Neural cell (in vitro differentiated cells): ENCODE measurements at regions not wholly inside any gene's neighbourhood (a gene's known extent, or its start where the extent isn't known, plus 50 kb on each side); places are given as distances from the start of the nearest gene placed in this dataset.

ENCODE experiments used
- H2AFZ ChIP-seq: fragments of 200-600, 300-800 bp; sonication (generic), shearing (Covaris generic); 2 replicates; pipeline ENCODE4 v1.6.0; 2014; ENCODE audit warnings: low read depth, mild to moderate bottlenecking, antibody characterized with exemption, low read length, moderate library complexity
- H3F3A ChIP-seq: fragments of 200-600 bp; shearing (Covaris generic); 2 replicates; pipeline ENCODE4 v1.6.1; 2016; ENCODE audit warnings: mild to moderate bottlenecking, moderate library complexity, mixed read lengths, antibody characterized with exemption, low read length; ENCODE audit not compliant: insufficient read depth, poor library complexity, severe bottlenecking
- H3K27ac ChIP-seq: fragments of 200-600, 300-800 bp; sonication (generic), shearing (Covaris generic); 2 replicates; pipeline ENCODE4 v1.5.1; 2014; ENCODE audit warnings: mild to moderate bottlenecking, low read length, moderate library complexity
- H3K27me3 ChIP-seq: fragments of 300-800, 200-600 bp; sonication (generic), shearing (Covaris generic); 2 replicates; pipeline ENCODE4 v1.6.0; 2014; ENCODE audit warnings: mild to moderate bottlenecking, low read depth, low read length, moderate library complexity; ENCODE audit not compliant: insufficient read depth
- H3K36me3 ChIP-seq: fragments of 300-800, 200-600 bp; sonication (generic), shearing (Covaris generic); 2 replicates; pipeline ENCODE4 v1.5.1; 2014; ENCODE audit warnings: mild to moderate bottlenecking, antibody characterized with exemption, low read length, moderate library complexity; ENCODE audit not compliant: insufficient read depth
- H3K4me2 ChIP-seq: fragments of 300-800, 200-600 bp; sonication (generic), shearing (Covaris generic); 2 replicates; pipeline ENCODE4 v1.6.0; 2014; ENCODE audit warnings: mild to moderate bottlenecking, low read length
- H3K4me3 ChIP-seq: fragments of 300-800, 200-600 bp; sonication (generic), shearing (Covaris generic); 2 replicates; pipeline ENCODE4 v1.5.1; 2014; ENCODE audit warnings: mild to moderate bottlenecking, low read length, moderate library complexity
- H3K79me2 ChIP-seq: fragments of 200-600 bp; shearing (Covaris generic); replicated peaks from 2 replicates; pipeline ENCODE4 v1.6.0; 2014; ENCODE audit warnings: mild to moderate bottlenecking, low read length, moderate library complexity; ENCODE audit not compliant: insufficient read depth
- H3K9ac ChIP-seq: fragments of 300-800, 200-600 bp; sonication (generic), shearing (Covaris generic); 2 replicates; pipeline ENCODE4 v1.6.1; 2016; ENCODE audit warnings: mild to moderate bottlenecking, low read length, mixed read lengths
- H3K9me2 ChIP-seq: fragments of 200-600 bp; shearing (Covaris generic); 2 replicates; pipeline ENCODE4 v1.6.1; 2016; ENCODE audit warnings: mild to moderate bottlenecking, low read length, mixed read lengths; ENCODE audit not compliant: insufficient read depth
- H3K9me3 ChIP-seq: fragments of 200-600, 300-800 bp; sonication (generic), shearing (Covaris generic); 2 replicates; pipeline ENCODE4 v1.6.1; 2016; ENCODE audit warnings: mild to moderate bottlenecking, mixed run types, low read length, moderate library complexity, mixed read lengths
- H4K20me1 ChIP-seq: fragments of 200-600 bp; shearing (Covaris generic); 2 replicates; pipeline ENCODE4 v1.6.1; 2016; ENCODE audit warnings: mild to moderate bottlenecking, mixed run types; ENCODE audit not compliant: insufficient read depth
- CTCF ChIP-seq: fragments of 450-650 bp; IDR thresholded peaks from 2 replicates; pipeline ENCODE4 v1.5.1; 2014; ENCODE audit warnings: antibody characterized with exemption, mild to moderate bottlenecking, moderate library complexity; ENCODE audit not compliant: poor library complexity, severe bottlenecking
- EP300 ChIP-seq: fragments of 450-650 bp; conservative IDR thresholded peaks from 2 replicates; pipeline ENCODE4 v1.6.1; 2014; ENCODE audit warnings: antibody characterized with exemption, mild to moderate bottlenecking, moderate library complexity; ENCODE audit not compliant: poor library complexity, severe bottlenecking
- EZH2 ChIP-seq: fragments of 200-600, 300-800 bp; shearing (Covaris generic), sonication (generic); IDR thresholded peaks from 2 replicates; pipeline ENCODE4 v1.6.1; 2014; ENCODE audit warnings: antibody characterized with exemption, low read length, borderline replicate concordance, mild to moderate bottlenecking; ENCODE audit not compliant: insufficient read depth, poor library complexity, severe bottlenecking
- MXI1 ChIP-seq: fragments of 450-650 bp; conservative IDR thresholded peaks from 2 replicates; pipeline ENCODE4 v1.6.1; 2014; ENCODE audit warnings: antibody characterized with exemption, mild to moderate bottlenecking; ENCODE audit not compliant: poor library complexity, severe bottlenecking
- POLR2AphosphoS5 ChIP-seq: IDR thresholded peaks from 2 replicates; pipeline ENCODE4 v1.6.1; 2012
- RAD21 ChIP-seq: fragments of 450-650 bp; conservative IDR thresholded peaks from 2 replicates; pipeline ENCODE4 v1.6.1; 2014; ENCODE audit warnings: antibody characterized with exemption, mild to moderate bottlenecking, moderate library complexity
- REST ChIP-seq: IDR thresholded peaks from 2 replicates; pipeline ENCODE4 v1.6.1; 2012; ENCODE audit warnings: borderline replicate concordance
- SMC3 ChIP-seq: fragments of 450-650 bp; conservative IDR thresholded peaks from 2 replicates; pipeline ENCODE4 v1.6.1; 2014; ENCODE audit warnings: antibody characterized with exemption, mild to moderate bottlenecking, moderate library complexity; ENCODE audit not compliant: poor library complexity
- TAF1 ChIP-seq: IDR thresholded peaks from 2 replicates; pipeline ENCODE4 v1.6.1; 2012; ENCODE audit warnings: low read depth

- no peaks in the 10 kb centered on the region for H3K79me2 ChIP-seq
- no peak overlapping the region for H2AFZ ChIP-seq
- no peak overlapping the region for H3K4me3 ChIP-seq
- no peak overlapping the region for H3K4me2 ChIP-seq
- H3K27ac ChIP-seq: no peak overlapping the region
- H3K27me3 ChIP-seq: no peaks in the 10 kb centered on the region
- H4K20me1 ChIP-seq: no peaks in the 10 kb centered on the region
- H3K36me3 ChIP-seq: no peaks in the 10 kb centered on the region
- TF ChIP-seq RAD21 (no peak), MXI1 (no peak), TAF1 (no peak), POLR2AphosphoS5 (no peak), EP300 (no peak), CTCF (no peak), EZH2 (no peak), SMC3 (no peak), REST (no peak)
- H3K9me3 ChIP-seq: no peaks in the 10 kb centered on the region
- H3F3A ChIP-seq: no peaks in the 10 kb centered on the region
- no peak overlapping the region for H3K9ac ChIP-seq
- H3K9me2 ChIP-seq: no peaks in the 10 kb centered on the region
Observed at GRCh38 chr18:67951137-67951536, 434.6 kb upstream of the DSEL start.

GRCh38 chr18:67938660-67939059, 422.1 kb upstream of the DSEL start:
- no peaks in the 10 kb centered on the region for H3K79me2 ChIP-seq
- TF ChIP-seq RAD21 (no peak), EP300 (no peak), SMC3 (no peak), MXI1 (no peak), TAF1 (no peak), REST (no peak)
- no peaks in the 10 kb centered on the region for H3K27me3 ChIP-seq
- H3K4me2 ChIP-seq: no peak overlapping the region
- no peak overlapping the region for H3K27ac ChIP-seq
- no peaks in the 10 kb centered on the region for H4K20me1 ChIP-seq
- no peak overlapping the region for H3K4me3 ChIP-seq
- H3K9ac ChIP-seq: no peak overlapping the region
- no peaks in the 10 kb centered on the region for H3F3A ChIP-seq
- H3K9me3 ChIP-seq: no peaks in the 10 kb centered on the region
- H3K9me2 ChIP-seq: no peaks in the 10 kb centered on the region
- H2AFZ ChIP-seq: no peak overlapping the region
- H3K36me3 ChIP-seq: no peaks in the 10 kb centered on the region
